Stimulated activated CD4-positive, alpha-beta T cell treated with anti-CD3 and anti-CD28 coated beads, TNF-alpha, amount 100 ng/mL, for 24 hours (primary cell): ENCODE measurements at regions not wholly inside any gene's neighbourhood (a gene's known extent, or its start where the extent isn't known, plus 50 kb on each side); places are given as distances from the start of the nearest gene placed in this dataset.

ENCODE experiments used
- DNase-seq, 3 experiments: peaks; one replicate each; pipeline ENCODE4 v3.0.0-alpha.2; 2020; ENCODE audit warnings: low read depth in 3 of 3

DNA sequence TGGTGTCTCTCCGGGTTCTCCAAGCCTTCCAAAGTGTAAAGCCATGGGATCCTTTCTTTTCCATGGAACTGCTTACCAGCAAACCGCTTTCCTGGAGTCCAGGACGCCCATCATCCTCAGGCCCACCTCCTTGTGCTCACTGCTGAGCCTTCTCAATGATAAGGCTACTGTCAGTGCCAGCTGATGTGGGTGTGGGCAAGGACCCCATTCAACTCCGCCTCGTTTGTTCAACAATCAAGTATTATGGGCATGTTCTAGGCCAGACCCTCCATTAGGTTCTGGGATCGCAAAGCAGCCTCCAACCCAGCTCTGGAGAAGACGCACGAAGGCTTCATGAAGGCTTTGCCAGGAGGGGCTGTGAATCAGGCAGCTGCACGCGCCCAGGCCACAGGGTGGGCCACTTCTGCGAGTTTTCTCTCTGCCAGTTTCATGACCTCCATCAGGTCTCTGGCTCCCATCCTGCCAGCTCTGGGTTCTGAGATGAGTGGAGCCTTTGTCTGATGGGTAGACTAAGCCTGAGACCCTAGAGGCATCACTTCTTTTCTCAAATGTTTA, 177.1 kb downstream of the MRPL14 start:
- DNase-seq: no peak

DNA sequence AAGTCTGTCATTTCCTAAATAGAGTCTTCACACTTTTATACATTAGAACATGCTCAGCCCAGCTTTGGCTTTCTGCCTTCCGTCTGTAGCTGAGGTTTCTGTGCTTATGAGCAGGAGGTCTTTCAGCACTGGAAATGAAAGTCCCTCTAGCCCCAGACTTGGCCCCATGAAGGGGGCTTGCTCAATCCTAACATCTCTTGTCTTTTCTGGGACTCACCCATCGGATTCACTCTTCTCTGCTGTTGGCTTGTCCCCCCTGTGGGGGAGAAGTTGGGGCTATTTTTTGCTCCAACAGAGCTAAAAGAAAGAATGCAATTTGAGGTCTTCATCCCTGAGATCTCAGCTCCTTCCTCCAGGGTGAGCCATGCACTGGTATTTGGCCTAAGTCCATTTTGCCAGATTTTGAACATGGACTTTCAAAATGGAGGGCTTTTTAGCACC, 177.7 kb downstream of the MRPL14 start:
- no peak for DNase-seq

DNA sequence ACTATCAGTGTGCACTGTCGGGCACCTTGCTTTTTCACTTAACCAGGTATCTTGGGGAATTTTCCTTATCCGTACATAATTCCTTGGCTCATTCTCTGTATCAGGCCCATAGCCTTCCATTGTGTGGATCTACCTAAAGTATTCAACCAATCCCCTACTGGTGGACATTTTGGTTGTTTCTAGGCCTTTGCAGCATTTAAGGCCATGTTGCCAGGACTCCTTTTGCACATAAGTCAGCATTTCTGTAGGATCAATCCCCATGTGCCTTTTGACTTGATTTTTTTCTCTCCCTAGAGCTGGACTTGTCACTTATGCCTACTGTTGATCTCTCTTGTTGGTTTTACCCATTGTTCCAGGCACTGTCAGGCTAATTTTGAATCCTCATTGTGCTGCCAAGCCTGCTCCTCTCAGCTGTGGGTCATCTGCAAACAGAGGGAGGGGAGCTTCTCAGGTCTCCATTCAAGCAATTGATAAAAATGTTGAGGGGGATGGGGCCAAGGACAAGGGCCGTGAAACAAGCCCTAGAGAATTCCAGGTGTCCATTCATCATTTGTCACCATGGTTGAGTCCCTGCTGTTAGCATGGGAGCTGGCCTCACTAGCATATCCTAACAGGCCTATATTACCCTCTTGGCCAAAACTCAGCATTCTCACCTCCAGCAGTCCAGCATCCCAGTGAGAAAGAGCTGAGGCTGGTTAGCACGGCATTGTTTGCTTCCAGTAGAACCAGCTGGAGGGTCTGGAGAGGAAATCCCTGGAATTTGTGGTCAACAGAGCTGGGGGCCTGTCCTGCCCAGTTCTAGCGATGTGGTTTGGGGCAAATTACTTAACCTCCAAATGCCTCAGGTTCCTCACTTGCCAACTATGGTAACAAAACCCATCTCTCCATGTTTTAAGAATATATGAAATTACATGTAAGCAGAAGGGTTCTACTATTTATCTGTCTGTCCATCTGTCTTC, 178.4 kb downstream of the MRPL14 start:
- no peak for DNase-seq

DNA sequence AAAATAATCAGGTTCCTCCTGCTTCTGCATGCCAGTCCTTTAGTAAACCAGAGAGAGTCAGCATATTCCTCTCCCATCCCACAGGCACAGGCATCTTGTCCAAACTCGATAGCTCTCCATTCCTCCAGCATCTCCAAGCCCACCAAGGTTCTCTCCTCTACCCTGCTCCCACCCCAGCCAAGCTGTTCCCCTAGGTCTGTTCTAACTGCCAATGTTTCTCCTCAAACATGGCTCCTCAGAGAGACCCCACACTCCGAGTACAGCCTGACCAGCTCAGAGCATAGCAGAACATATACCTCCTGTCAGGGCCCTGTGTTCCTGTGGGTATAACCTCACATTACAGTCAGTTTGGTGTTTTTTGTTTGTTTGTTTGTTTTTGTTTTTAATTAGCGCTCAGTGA, 177.8 kb downstream of the VEGFA start:
- no peak for DNase-seq

DNA sequence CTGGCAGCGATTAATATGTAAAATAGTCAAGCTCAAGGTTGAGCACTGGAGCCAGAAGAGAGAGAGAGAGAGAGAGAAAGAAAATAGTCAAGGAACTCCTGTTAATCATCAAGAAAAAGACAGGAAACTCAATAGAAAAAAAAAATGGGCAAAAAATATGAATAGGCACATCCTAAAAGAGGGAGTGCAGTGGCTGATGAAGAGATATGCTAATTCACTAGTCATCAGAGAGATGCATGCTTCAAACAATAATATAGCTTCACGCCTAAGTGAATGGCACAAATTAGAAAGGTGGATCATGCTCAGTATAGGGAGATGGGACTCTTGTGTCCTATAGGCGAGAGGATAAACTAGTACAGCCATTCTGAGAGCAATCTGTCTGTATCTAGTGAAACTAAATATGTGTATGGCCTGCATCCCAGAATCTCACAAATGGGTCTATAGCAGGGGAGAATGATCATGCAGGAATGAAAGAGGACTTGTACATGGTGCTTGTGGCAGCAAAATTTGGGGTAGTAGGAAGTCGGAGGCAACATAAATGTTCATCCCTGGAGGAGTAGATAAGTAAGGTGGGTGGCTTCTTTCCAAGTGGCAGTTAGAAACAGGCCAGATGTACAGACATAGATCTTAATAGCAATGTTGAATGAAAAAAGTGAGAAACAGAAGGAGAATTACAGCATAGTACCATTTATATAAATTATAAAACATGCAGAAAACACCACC, 176.8 kb downstream of the VEGFA start:
- DNase-seq: no peak

DNA sequence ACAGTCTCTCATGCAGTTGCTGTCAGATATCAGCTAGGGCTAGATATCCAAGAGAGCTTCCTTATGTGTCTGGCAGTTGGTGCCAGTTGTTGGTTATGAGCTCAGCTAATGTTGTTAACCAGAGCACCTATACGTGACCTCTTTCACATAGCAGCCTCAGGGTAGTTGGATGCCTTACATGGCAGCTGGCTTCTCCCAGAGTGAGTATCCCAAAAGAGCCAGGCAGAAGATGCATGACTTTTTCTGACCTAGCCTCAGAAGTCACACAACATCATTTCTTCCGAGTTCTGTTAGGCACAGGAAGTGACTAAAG, 175.7 kb downstream of the VEGFA start:
- DNase-seq: no peak

DNA sequence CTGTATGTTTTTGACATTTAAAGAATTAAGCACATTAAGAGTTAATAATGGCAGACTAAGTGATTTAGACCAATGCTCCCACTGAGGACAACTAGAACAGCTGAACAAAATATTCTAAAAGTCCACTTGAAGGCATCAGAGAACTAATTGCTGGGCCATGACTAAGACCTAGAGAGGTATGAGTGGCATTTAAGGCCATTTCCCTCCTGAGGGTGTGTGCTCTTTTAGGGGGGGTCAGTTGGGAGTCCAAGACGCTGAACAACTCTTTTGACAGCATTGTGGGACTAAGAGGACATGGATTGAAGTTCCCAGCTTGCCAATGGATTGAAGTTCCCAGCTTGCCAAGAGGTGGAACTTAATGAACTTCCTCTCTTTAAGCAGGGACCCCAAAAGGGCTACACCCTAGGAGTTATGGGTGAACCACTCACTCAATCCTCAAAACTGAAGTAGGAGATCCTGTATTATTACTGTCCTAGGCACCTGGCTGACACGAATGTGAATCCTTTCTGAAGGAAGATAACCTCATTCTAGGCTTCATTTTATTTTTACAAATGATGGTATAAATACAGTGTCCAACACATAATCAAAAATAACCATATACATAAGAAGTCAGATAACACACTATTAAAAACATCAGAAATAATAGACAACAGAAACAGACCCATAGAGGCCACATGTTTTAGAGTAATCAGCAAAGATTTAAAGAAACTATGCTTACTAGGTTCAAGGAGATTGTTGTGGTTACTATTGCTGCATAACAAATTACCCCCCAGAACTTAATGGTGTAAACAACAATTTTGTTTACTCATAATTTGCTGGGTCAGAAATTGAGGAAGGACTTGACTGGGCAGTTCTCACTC, 175.1 kb downstream of the VEGFA start:
- DNase-seq: no peak

DNA sequence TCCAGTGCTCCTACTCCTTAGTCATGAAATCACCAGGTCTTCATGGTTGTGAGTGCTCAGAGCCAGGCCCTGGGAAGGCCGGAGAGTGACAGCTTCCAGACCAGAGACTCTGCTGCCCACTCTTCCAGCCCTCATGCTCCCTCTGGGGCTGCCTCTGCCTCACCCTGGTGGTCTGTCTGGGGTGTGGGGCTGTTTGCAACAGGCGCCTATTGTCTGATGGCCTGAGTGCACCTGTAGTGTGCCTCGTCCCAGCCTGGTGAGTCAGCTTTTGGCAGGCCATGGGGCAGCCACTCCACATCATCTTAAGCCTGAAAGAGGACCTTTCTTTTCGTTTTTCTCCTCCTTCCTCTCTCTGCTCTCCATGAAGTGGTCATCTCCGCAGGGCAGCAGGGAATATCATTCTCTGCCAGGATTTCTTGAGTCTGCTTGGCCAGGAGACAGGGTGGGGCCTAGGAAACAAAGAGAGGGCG, 173.8 kb downstream of the VEGFA start:
- DNase-seq: no peak

DNA sequence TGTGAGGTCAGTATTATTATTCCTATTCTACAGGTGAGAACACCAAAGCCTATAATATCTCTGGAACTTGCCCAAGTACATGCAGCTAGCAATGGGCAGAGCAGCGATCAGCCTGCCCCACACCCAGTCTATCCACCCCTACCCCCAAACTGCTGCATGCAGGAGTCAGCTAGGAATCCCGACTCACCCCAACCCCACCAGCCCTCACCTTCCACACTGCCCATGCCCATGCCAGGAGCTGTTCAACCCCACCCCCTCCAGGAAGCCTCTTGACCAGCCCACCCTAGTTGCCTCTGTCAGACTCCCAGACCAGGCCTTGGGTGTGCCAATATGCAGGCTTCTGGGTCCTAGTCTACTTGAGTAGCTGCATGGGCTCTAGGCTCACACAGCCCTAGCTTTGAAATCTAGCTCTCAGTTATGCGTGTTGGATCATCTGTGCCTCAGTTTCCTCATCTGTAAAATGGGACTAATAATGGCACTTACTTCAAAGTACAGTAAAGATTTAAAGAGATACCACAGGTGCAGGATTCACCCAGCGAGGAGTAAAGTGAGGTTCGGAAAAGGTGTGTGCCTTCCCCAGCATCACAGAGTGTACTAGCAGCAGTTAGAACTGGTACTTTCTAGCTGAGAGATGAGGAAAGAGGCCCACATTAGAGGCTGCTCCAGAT, 173.2 kb downstream of the VEGFA start:
- no peak for DNase-seq

DNA sequence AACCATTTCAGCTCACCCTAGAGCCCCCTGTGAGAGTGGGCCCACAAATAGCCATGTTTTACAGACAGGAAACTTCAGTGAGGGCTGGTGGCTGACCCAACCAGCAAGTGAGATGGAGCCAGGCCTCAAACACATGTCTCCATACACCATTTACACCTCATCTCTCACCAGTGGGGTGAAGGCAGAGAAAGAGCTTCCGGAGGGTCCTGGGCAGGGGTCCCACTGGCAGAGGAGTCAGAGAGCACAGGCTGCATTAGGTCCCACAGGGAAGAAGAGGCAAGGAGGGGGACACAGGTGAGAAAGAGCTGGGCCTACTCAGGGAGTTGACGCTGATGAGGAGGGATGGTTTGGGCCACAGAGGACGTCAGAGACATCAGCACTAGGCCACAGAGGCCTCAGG, 172.6 kb downstream of the VEGFA start:
- no peak for DNase-seq

DNA sequence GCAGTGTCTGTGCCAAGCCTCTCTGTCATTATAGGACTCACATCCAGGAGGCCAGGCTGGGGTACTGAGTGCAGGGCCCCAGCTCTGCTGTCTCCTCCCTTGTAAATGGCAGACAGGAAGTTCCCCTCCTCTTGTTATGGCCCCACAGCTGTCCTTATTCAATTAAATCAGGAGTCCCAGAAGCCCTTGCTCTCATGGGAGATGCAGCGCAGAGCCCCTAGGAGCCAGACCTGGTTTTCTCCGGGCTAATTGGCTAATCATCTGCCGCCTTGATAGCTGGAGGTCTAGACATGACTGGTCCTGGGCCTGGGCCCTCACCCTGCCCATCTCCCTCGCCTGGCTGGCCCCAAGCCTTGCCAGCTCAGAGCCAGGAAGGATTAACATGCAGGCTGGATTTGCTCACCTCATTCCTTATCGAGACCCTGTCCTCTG, 172.0 kb downstream of the VEGFA start:
- no peak for DNase-seq

DNA sequence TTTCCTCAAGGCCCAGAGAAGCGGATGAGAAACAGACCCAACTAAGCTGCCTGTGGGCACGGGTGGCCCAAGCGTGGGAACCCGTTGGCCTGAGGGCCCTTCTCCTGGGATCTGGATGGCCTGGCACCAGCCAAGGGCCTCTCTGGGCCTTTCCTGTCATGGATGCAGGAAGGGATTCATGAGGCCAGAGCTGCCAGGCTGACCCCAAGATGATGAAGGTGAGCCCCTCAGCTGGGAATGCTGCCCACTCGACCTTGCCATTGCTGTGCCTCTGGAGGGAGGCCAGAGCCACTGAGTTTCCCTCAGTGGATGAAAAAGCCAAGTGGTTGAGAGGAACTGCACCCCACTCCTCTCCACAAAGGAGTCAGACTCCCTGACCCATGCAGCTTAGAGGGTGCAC, 171.2 kb downstream of the VEGFA start:
- no peak for DNase-seq

DNA sequence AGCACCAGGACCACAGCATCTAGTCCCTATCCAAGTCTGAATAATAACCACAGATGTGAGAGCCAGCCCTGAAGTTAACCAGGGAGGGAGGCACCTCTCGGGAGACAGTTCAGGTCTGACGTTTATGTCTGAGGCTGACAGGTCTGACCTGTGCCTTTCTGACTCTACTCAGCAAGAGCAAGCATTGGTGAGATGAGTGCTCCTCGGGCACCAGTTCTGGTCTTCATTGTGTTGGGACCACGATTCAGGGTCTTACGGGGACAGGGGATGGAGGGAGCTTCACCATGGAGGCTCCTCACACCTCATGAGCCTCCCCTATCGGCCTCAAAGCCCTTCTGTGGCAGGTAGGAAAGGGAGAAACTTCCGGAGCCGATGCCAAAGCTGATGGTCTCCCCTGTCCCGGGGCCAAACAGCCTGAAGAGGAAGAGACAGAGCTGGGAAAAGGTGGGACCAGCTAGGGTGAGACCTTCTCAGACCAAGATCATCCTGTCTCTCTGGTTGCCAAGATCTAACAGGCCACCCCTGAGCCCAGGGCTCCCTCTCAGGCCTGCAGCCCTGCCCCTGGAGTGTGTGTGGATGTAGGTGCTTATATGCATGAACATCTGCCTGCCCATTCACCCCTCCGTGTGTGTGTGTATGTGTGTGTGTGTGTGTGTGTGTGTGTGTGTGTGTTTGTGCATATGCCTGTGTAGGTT, 170.5 kb downstream of the VEGFA start:
- no peak for DNase-seq

DNA sequence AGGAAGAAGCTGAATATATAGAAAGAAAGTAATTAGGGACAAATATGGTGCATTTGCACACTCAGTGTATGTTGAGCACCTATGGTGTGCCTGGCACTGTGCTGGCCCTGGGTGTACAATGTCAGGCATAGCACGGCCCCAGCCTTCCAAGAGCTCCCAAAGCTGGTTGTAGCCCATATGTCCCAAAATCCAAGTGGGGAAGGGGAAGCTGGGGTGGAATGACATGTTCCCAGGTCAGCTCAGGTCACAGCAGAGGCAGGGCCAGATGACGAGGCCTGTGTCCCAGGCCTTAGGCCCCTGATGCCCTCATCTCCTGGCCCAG, 170.0 kb downstream of the VEGFA start:
- no peak for DNase-seq

DNA sequence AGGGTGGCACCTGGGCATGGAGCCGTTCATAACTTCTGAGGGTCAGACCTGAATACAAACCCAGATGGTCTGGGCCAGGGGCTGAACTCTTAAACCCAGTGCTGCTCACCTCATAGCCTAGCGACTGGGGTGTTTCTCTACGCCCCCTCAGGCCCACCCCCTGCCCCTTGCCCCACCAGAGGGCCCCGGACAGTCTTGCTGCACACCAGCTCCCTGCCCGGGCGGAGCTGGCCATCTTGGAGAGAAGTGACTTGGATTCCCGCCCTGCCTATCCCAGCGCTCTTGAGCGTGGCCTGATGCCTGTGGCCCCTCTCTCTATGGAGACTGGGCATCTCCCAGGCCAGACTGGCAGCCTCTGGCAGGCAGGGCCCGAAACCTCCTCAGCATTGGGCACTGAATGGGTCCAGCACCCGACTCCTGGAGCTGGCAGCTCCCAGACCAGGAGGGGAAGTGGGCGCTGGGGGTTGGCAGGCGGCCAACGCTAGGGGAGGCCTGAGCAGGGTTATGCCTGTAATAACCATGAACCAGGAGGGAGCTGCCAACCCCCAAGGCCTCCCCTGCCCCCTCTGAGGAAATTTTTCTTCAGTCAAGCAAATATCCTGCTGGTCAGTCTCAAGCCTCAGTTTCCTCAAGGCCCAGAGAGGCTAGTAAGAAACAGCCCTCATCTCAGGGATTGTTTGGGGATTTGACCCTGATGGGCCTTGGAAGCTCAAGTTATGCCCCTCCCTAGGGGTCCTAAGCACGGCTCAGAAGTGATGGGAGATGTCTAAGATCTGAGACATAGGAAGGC, 169.5 kb downstream of the VEGFA start:
- DNase-seq: no peak

DNA sequence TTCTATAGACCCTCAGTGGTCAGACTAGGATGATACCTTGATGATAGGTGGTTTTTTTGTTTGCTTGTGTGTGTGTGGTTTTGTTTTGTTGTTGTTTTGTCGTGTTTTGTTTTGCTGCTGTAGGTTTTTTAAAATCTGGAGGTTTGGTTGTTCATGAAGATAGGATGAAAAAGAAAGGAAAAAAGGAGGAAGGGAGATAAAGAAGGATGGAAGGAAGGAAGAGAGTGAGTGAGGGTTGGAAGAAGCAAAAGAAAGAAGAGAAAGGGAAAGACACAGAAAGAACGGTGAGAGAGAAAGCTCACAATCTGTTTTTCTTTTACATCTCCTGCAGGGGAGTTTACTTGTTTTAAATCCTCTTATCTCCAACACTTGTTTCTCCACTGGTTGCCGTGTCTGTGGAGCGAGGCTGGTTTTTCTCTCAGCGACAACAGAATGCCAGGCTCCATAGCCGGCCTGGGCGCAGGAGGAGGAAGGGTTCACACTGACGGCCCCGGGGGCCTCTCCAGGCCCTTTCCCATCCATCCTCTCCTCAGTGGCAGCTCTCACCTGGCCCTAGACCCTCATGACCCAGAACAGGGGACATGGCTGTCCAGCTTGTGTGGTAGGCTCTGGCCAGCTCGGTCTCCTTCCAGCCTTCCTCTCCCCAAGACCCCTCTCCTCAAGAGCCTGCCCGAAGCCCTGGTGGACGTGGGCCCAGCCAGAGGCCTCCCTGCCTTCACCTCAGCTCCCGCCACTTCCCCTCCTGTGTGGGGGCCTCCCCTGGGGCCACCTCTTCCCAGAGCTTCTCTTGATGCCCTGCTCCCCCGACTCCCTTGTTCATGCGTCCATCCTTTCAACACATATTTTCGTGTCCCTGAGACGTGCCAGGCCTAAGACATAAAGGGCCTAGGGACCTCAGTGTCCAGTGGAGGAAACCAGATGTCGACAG, 168.4 kb downstream of the VEGFA start:
- DNase-seq: no peak

DNA sequence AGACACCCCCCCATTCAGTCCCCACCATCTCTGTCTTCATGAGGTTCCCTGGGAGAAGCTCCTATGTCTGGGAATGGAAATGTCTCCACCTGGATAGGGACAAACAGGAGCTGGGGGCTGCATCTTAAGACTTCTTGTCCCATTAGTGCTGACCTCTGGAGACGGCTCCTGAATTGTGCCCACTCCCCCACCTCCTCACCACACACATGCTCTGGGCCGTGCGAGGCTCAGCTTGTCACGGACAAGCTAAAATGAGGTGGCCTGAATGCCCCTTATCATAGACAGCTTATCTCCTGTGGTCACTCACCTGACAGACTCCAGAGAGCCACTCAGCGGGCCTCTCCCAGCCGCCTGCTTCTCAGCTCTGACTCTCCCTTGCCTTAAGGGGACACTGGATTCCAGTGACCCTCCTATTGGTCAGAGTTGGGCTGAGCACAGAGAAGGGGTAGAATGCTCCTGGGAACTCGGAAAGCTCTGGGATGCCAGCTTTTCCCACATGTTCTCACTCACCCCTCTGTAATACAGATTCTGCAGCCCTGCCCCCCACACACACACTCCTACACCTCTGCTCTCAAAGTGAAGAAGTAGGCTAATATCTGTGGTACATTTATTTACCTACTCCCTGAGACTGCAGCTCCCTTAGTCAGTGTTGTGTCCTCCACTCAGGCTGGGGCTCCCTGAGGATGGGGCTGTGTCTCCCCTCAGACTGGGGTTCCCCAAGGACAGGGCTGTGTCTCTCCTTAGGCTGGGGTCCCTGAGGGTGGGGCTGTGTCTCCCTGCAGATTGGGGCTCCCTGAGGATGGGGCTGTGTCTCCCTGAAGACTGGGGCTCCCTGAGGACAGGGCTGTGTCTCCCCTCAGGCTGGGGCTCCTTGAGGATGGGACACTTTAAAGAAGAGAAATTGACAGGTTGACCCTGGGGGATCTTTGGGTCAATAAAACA, 167.5 kb downstream of the VEGFA start:
- no peak for DNase-seq

DNA sequence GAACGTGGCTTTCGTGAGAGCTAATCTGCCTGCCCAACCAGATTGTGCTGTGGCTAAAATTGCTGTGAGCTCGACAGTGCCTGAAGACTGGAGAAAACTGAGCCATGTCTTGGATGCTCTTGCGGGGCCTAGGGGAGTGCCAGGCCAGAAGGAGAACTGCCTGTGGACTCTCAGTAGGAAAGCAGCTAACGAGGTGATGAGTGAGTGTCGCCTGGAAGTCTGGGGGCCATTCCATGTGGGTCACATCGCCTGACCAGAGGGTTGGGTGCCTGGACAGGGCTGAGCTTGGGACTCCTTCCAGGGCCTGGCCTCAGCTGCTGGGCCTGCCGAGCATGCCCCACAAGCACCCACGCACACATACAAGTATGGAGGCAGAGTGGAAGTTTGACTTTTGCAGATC, 166.5 kb downstream of the VEGFA start:
- DNase-seq: no peak
